C4-2B (cell line): ENCODE measurements at regions not wholly inside any gene's neighbourhood (a gene's known extent, or its start where the extent isn't known, plus 50 kb on each side); places are given as distances from the start of the nearest gene placed in this dataset.

Experiments used
- CTCF ChIP-seq: fragments of 450-650 bp; conservative IDR thresholded peaks from 2 replicates; pipeline ENCODE4 v1.5.1; 2017; ENCODE audit warnings: mild to moderate bottlenecking
- ZFX ChIP-seq: fragments of 450-650 bp; IDR thresholded peaks from 2 replicates; pipeline ENCODE4 v1.6.1; 2017

GRCh38 chr3:113157408-113158030 is 53.8 kb upstream of the BOC start:
- TF ChIP-seq CTCF (no peak), ZFX (no peak)
